Esophagus muscularis mucosa (tissue), 4 donors: ENCODE measurements at regions not wholly inside any gene's neighbourhood (a gene's known extent, or its start where the extent isn't known, plus 50 kb on each side); places are given as distances from the start of the nearest gene placed in this dataset.

Experiments
- DNase-seq: peaks from one replicate; pipeline ENCODE4 v3.0.0-alpha.2; 2017; ENCODE audit errors: extremely low spot score
- H3K27ac ChIP-seq, 4 donors: fragments of 200-600 bp; sonication (generic); replicated peaks in 1 of 4; 1 replicate in 3 of 4; 2 replicates in 1 of 4; pipeline ENCODE4 v1.5.1; 2016 to 2019; ENCODE audit warnings: mild to moderate bottlenecking in 1 of 4
- H3K27me3 ChIP-seq, 4 donors: fragments of 200-600 bp; sonication (generic); one replicate each; pipeline versions ENCODE4 v1.5.1 to v1.6.0; 2016 to 2019
- H3K36me3 ChIP-seq, 4 donors: fragments of 200-600 bp; sonication (generic); one replicate each; pipeline ENCODE4 v1.5.1; 2016 to 2019
- H3K4me1 ChIP-seq, 4 donors: fragments of 200-600 bp; sonication (generic); one replicate each; pipeline ENCODE4 v1.5.1; 2016 to 2019
- H3K4me3 ChIP-seq, 4 donors: fragments of 200-600 bp; sonication (generic); 1 replicate in 2 of 4; 2 replicates in 2 of 4; pipeline ENCODE4 v1.5.1; 2016 to 2019; ENCODE audit warnings: mild to moderate bottlenecking in 4 of 4, moderate library complexity in 1 of 4
- H3K9me3 ChIP-seq, 4 donors: fragments of 200-600 bp; sonication (generic); 1 replicate in 3 of 4; 2 replicates in 1 of 4; pipeline ENCODE4 v1.5.1; 2016 to 2019
- EP300 ChIP-seq: sonication (generic); formaldehyde crosslinking; IDR thresholded peaks from one replicate; pipeline ENCODE4 v1.6.1; 2017; ENCODE audit warnings: antibody characterized with exemption
- POLR2A ChIP-seq: fragments of 450-650 bp; IDR thresholded peaks from one replicate; pipeline ENCODE4 v1.6.1; 2017; ENCODE audit warnings: antibody characterized with exemption, moderate library complexity, mild to moderate bottlenecking, low read depth
- POLR2AphosphoS5 ChIP-seq, 2 donors: sonication (generic); formaldehyde crosslinking; IDR thresholded peaks; one replicate each; pipeline ENCODE4 v1.6.1; 2017; ENCODE audit warnings: antibody characterized with exemption in 2 of 2
- WGBS: methylation state at CpG from one replicate; pipeline ENCODE4 v1.1.5; 2018; 5-methylcytosine and 5-hydroxymethylcytosine counted together
- intact Hi-C: fragments of 100-400 bp; cut with DNase I; formaldehyde crosslinking; loops from one replicate; pipeline ENCODE4 v1.15.1; 2023
- TF ChIP-seq, protein P1 (sequence below), 3 experiments: fragments of 200-600 bp in 2 of 3; fragments of 450-650 bp in 1 of 3; sonication (generic) in 2 of 3; IDR thresholded peaks; one replicate each; pipeline ENCODE4 v1.5.1; 2017 to 2019; ENCODE audit warnings: antibody characterized with exemption in 3 of 3, mild to moderate bottlenecking in 2 of 3, moderate library complexity in 1 of 3

- Histone ChIP-seq H3K4me1 (no peaks in the 10 kb centered on the region), H3K27me3 (peaks cover 0 to 12% (median 0%) of the 10 kb centered on the region in 4 donors), H3K9me3 (no peaks in the 10 kb centered on the region), H3K27ac (no peak overlapping the region), H3K36me3 (no peaks in the 10 kb centered on the region), H3K4me3 (no peak overlapping the region)
- WGBS = 78% methylated on average over 3 of the region's 3 CpGs
- DNase-seq = no peak
- intact Hi-C loops = no loop called here
- TF ChIP-seq POLR2A = no peak
- TF ChIP-seq, protein P1, sequence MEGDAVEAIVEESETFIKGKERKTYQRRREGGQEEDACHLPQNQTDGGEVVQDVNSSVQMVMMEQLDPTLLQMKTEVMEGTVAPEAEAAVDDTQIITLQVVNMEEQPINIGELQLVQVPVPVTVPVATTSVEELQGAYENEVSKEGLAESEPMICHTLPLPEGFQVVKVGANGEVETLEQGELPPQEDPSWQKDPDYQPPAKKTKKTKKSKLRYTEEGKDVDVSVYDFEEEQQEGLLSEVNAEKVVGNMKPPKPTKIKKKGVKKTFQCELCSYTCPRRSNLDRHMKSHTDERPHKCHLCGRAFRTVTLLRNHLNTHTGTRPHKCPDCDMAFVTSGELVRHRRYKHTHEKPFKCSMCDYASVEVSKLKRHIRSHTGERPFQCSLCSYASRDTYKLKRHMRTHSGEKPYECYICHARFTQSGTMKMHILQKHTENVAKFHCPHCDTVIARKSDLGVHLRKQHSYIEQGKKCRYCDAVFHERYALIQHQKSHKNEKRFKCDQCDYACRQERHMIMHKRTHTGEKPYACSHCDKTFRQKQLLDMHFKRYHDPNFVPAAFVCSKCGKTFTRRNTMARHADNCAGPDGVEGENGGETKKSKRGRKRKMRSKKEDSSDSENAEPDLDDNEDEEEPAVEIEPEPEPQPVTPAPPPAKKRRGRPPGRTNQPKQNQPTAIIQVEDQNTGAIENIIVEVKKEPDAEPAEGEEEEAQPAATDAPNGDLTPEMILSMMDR (IDR thresholded peaks at IDR 0.05) = no peak
Observed at GRCh38 chr1:99149952-99150351, 114.3 kb upstream of the PLPPR4 start.

DNA sequence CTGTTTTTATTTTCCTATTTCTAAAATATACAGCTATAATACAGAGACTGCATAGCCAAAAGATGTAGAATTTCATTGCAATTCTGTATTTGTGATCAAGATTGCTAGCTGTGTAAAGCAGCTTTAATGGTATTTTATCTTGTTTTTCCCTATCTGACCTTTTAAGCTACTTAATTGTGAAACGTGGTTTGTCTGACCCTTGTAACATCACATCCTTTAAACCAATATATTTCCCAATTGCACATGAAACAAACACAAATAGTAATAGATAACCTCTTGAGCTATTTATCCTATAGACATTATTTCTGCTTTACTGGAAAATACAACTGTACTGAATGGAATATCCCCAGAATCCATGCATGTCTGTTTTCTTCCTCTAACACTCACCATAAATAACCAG, 112.2 kb upstream of the PLPPR4 start:
- Histone ChIP-seq H3K4me3 (no peak overlapping the region), H3K27me3 (peaks cover 0 to under 1% (median 0%) of the 10 kb centered on the region in 4 donors), H3K4me1 (no peaks in the 10 kb centered on the region), H3K9me3 (peaks cover 0 to under 1% (median 0%) of the 10 kb centered on the region in 4 donors), H3K27ac (no peak overlapping the region), H3K36me3 (no peaks in the 10 kb centered on the region)
- TF ChIP-seq, protein P1 (IDR thresholded peaks at IDR 0.05) = no peak
- no peak for TF ChIP-seq POLR2A
- 44% methylated on average over 1 of the region's 1 CpG for WGBS
- intact Hi-C loops = no loop called here
- DNase-seq = no peak

GRCh38 chr1:99163671-99164070, 100.6 kb upstream of the PLPPR4 start:
- Histone ChIP-seq H3K36me3 (no peaks in the 10 kb centered on the region), H3K27me3 (no peaks in the 10 kb centered on the region), H3K9me3 (no peaks in the 10 kb centered on the region), H3K27ac (no peak overlapping the region), H3K4me1 (no peaks in the 10 kb centered on the region), H3K4me3 (no peak overlapping the region)
- TF ChIP-seq POLR2AphosphoS5 (IDR thresholded peaks at IDR 0.05) = no peak
- TF ChIP-seq, protein P1 (IDR thresholded peaks at IDR 0.05) = no peak
- TF ChIP-seq POLR2A = no peak
- no peak for TF ChIP-seq EP300
- WGBS = 71% methylated on average over 2 of the region's 2 CpGs
- no peak for DNase-seq
- intact Hi-C loops = no loop called here

DNA sequence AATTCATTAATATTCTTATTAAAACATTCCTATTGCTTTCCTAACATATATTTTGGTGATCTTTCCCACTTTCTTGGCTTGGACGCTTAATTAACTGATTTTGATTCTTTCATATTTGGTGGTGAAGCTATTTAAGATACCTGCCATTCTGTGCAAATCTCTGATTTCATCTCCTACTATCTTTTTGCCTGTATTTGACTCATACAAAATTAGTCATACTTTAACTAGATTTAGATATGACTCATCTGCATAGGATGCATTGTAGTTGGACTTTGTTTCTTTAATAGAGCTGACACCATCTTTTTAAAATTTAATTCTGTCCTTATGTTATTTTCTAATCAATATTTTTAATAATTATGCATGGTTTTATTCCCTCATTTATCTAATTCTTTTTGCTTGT, 93.8 kb upstream of the PLPPR4 start:
- no peak for DNase-seq
- Histone ChIP-seq H3K4me1 (no peaks in the 10 kb centered on the region), H3K27ac (no peak overlapping the region), H3K9me3 (no peaks in the 10 kb centered on the region), H3K36me3 (no peaks in the 10 kb centered on the region), H3K4me3 (no peak overlapping the region), H3K27me3 (no peaks in the 10 kb centered on the region)
- intact Hi-C loops = no loop called here
- WGBS = 88% methylated on average over 1 of the region's 1 CpG
- TF ChIP-seq EP300 = no peak
- no peak for TF ChIP-seq POLR2A
- TF ChIP-seq, protein P1 (IDR thresholded peaks at IDR 0.05) = no peak

GRCh38 chr1:99171184-99171813, 93.0 kb upstream of the PLPPR4 start:
- Histone ChIP-seq H3K36me3 (no peaks in the 10 kb centered on the region), H3K27ac (no peak overlapping the region), H3K9me3 (no peaks in the 10 kb centered on the region), H3K27me3 (no peaks in the 10 kb centered on the region), H3K4me3 (no peak overlapping the region), H3K4me1 (no peaks in the 10 kb centered on the region)
- 59% methylated on average over 7 of the region's 7 CpGs for WGBS
- TF ChIP-seq, protein P1 (IDR thresholded peaks at IDR 0.05) = no peak
- TF ChIP-seq EP300 (no peak), POLR2AphosphoS5 (IDR thresholded peaks at IDR 0.05) (no peak), POLR2A (no peak)
- intact Hi-C loops = no loop called here
- DNase-seq = no peak
